Activated effector memory CD4-positive, alpha-beta T cell treated with Interleukin-2 at 50 U/mL for 16 hours (primary cell): ENCODE measurements at regions not wholly inside any gene's neighbourhood (a gene's known extent, or its start where the extent isn't known, plus 50 kb on each side); places are given as distances from the start of the nearest gene placed in this dataset.

Experiments used
- DNase-seq: peaks from one replicate; pipeline ENCODE4 v3.0.0-alpha.2; 2020

- DNase-seq, result no peak
These were observed 2185.6 kb upstream of the CELF4 start for GRCh38 chr18:39751161-39751560.

- DNase-seq, result no peak
These were observed 2183.6 kb upstream of the CELF4 start for GRCh38 chr18:39749154-39749553.

- DNase-seq, result no peak
These were observed 2183.1 kb upstream of the CELF4 start for GRCh38 chr18:39748727-39749126.

GRCh38 chr18:39746201-39746600, 2180.6 kb upstream of the CELF4 start:
- no peak for DNase-seq

- no peak for DNase-seq
These were observed 2177.9 kb upstream of the CELF4 start for GRCh38 chr18:39743463-39743862.

- DNase-seq, result no peak
These were observed 2176.3 kb upstream of the CELF4 start for GRCh38 chr18:39741755-39742466.

- no peak for DNase-seq
These were observed 2172.3 kb upstream of the CELF4 start for GRCh38 chr18:39737869-39738268.

- no peak for DNase-seq
These were observed 2167.3 kb upstream of the CELF4 start for GRCh38 chr18:39732918-39733317.

GRCh38 chr18:39730606-39731005, 2165.0 kb upstream of the CELF4 start:
- DNase-seq, result no peak

GRCh38 chr18:39724652-39725051, 2159.1 kb upstream of the CELF4 start:
- no peak for DNase-seq

- no peak for DNase-seq
These were observed 2156.1 kb upstream of the CELF4 start for GRCh38 chr18:39721712-39722111.

- no peak for DNase-seq
These were observed 2148.4 kb upstream of the CELF4 start for GRCh38 chr18:39713961-39714360.

- no peak for DNase-seq
These were observed 2146.1 kb upstream of the CELF4 start for GRCh38 chr18:39711701-39712100.

- no peak for DNase-seq
These were observed 2139.8 kb upstream of the CELF4 start for GRCh38 chr18:39705362-39705761.

GRCh38 chr18:39702888-39703287, 2137.3 kb upstream of the CELF4 start:
- DNase-seq, result no peak

GRCh38 chr18:39701839-39702238, 2136.2 kb upstream of the CELF4 start:
- DNase-seq, result no peak

GRCh38 chr18:39701055-39701783, 2135.6 kb upstream of the CELF4 start:
- no peak for DNase-seq

- DNase-seq, result no peak
These were observed 2133.9 kb upstream of the CELF4 start for GRCh38 chr18:39699340-39699964.

GRCh38 chr18:39698436-39698835, 2132.8 kb upstream of the CELF4 start:
- DNase-seq, result no peak

- no peak for DNase-seq
These were observed 2127.8 kb upstream of the CELF4 start for GRCh38 chr18:39693359-39693758.

- DNase-seq, result no peak
These were observed 2126.9 kb upstream of the CELF4 start for GRCh38 chr18:39692367-39693015.

GRCh38 chr18:39685303-39685902, 2119.8 kb upstream of the CELF4 start:
- DNase-seq, result no peak

- DNase-seq, result no peak
These were observed 2115.5 kb upstream of the CELF4 start for GRCh38 chr18:39681061-39681460.
